ENCODE measurements at regions not wholly inside any gene's neighbourhood (a gene's known extent, or its start where the extent isn't known, plus 50 kb on each side); places are given as distances from the start of the nearest gene placed in this dataset.

- 20 to 23% methylated on average over 1 of the region's 1 CpG for WGBS, 2 donors
- Histone ChIP-seq H3K27ac (ENCODE audit: low read depth in 2 of 2, low read length in 1 of 2) (no peak overlapping the region), H3K4me1 (ENCODE audit: control insufficient read depth in 2 of 2, insufficient read depth in 2 of 2, low read length in 1 of 2) (no peaks in the 10 kb centered on the region), H3K9me3 (ENCODE audit: control insufficient read depth in 2 of 2, insufficient read depth in 1 of 2, low read depth in 1 of 2, low read length in 1 of 2) (peaks cover 0 to 2% of the 10 kb centered on the region in 2 donors), H3K36me3 (ENCODE audit: control insufficient read depth in 2 of 2, insufficient read depth in 2 of 2, low read length in 1 of 2) (no peaks in the 10 kb centered on the region), H3K4me3 (ENCODE audit: low read depth in 1 of 2, low read length in 2 of 2) (no peak overlapping the region), H3K27me3 (ENCODE audit: control insufficient read depth in 1 of 2, insufficient read depth in 2 of 2, low read length in 2 of 2) (no peaks in the 10 kb centered on the region)
Measured at GRCh38 chr1:30290581-30290980, 432.8 kb downstream of the MATN1 start.

- WGBS, 2 donors = 86 to 88% methylated on average over 8 of the region's 8 CpGs
Measured at GRCh38 chr1:30287976-30288375, 435.4 kb downstream of the MATN1 start.

GRCh38 chr1:30286988-30287839 lies 436.2 kb downstream of the MATN1 start:
- H3K4me1 ChIP-seq (ENCODE audit: control insufficient read depth in 2 of 2, insufficient read depth in 2 of 2, low read length in 1 of 2) = no peaks in the 10 kb centered on the region

More at GRCh38 chr1:30287976-30288375, 435.4 kb downstream of the MATN1 start:
- Histone ChIP-seq H3K4me3 (ENCODE audit: low read depth in 1 of 2, low read length in 2 of 2) (no peak overlapping the region), H3K4me1 (ENCODE audit: control insufficient read depth in 2 of 2, insufficient read depth in 2 of 2, low read length in 1 of 2) (no peaks in the 10 kb centered on the region), H3K36me3 (ENCODE audit: control insufficient read depth in 2 of 2, insufficient read depth in 2 of 2, low read length in 1 of 2) (no peaks in the 10 kb centered on the region), H3K27me3 (ENCODE audit: control insufficient read depth in 1 of 2, insufficient read depth in 2 of 2, low read length in 2 of 2) (no peaks in the 10 kb centered on the region), H3K9me3 (ENCODE audit: control insufficient read depth in 2 of 2, insufficient read depth in 1 of 2, low read depth in 1 of 2, low read length in 1 of 2) (no peaks in the 10 kb centered on the region), H3K27ac (ENCODE audit: low read depth in 2 of 2, low read length in 1 of 2) (no peak overlapping the region)

GRCh38 chr1:30286241-30286987 lies 437.0 kb downstream of the MATN1 start:
- 61 to 70% methylated on average over 13 of the region's 13 CpGs for WGBS, 2 donors
- no peaks in the 10 kb centered on the region for H3K4me1 ChIP-seq (ENCODE audit: control insufficient read depth in 2 of 2, insufficient read depth in 2 of 2, low read length in 1 of 2)
- H3K4me3 ChIP-seq (ENCODE audit: low read depth in 1 of 2, low read length in 2 of 2) = no peak overlapping the region
- H3K27me3 ChIP-seq (ENCODE audit: control insufficient read depth in 1 of 2, insufficient read depth in 2 of 2, low read length in 2 of 2) = no peaks in the 10 kb centered on the region
- H3K9me3 ChIP-seq (ENCODE audit: control insufficient read depth in 2 of 2, insufficient read depth in 1 of 2, low read depth in 1 of 2, low read length in 1 of 2) = no peaks in the 10 kb centered on the region
- H3K36me3 ChIP-seq (ENCODE audit: control insufficient read depth in 2 of 2, insufficient read depth in 2 of 2, low read length in 1 of 2) = no peaks in the 10 kb centered on the region
- H3K27ac ChIP-seq (ENCODE audit: low read depth in 2 of 2, low read length in 1 of 2) = no peak overlapping the region

More at GRCh38 chr1:30286988-30287839, 436.2 kb downstream of the MATN1 start:
- H3K9me3 ChIP-seq (ENCODE audit: control insufficient read depth in 2 of 2, insufficient read depth in 1 of 2, low read depth in 1 of 2, low read length in 1 of 2) = no peaks in the 10 kb centered on the region
- no peak overlapping the region for H3K4me3 ChIP-seq (ENCODE audit: low read depth in 1 of 2, low read length in 2 of 2)
- no peaks in the 10 kb centered on the region for H3K27me3 ChIP-seq (ENCODE audit: control insufficient read depth in 1 of 2, insufficient read depth in 2 of 2, low read length in 2 of 2)
- WGBS, 2 donors = 48 to 51% methylated on average over 6 of the region's 6 CpGs
- no peak overlapping the region for H3K27ac ChIP-seq (ENCODE audit: low read depth in 2 of 2, low read length in 1 of 2)
- H3K36me3 ChIP-seq (ENCODE audit: control insufficient read depth in 2 of 2, insufficient read depth in 2 of 2, low read length in 1 of 2) = no peaks in the 10 kb centered on the region

GRCh38 chr1:30285501-30285932 lies 437.9 kb downstream of the MATN1 start:
- 82 to 87% methylated on average over 12 of the region's 12 CpGs for WGBS, 2 donors
- no peaks in the 10 kb centered on the region for H3K36me3 ChIP-seq (ENCODE audit: control insufficient read depth in 2 of 2, insufficient read depth in 2 of 2, low read length in 1 of 2)
- no peaks in the 10 kb centered on the region for H3K27me3 ChIP-seq (ENCODE audit: control insufficient read depth in 1 of 2, insufficient read depth in 2 of 2, low read length in 2 of 2)
- no peaks in the 10 kb centered on the region for H3K9me3 ChIP-seq (ENCODE audit: control insufficient read depth in 2 of 2, insufficient read depth in 1 of 2, low read depth in 1 of 2, low read length in 1 of 2)
- no peak overlapping the region for H3K27ac ChIP-seq (ENCODE audit: low read depth in 2 of 2, low read length in 1 of 2)
- H3K4me3 ChIP-seq (ENCODE audit: low read depth in 1 of 2, low read length in 2 of 2) = no peak overlapping the region
- no peaks in the 10 kb centered on the region for H3K4me1 ChIP-seq (ENCODE audit: control insufficient read depth in 2 of 2, insufficient read depth in 2 of 2, low read length in 1 of 2)

- no peaks in the 10 kb centered on the region for H3K9me3 ChIP-seq (ENCODE audit: control insufficient read depth in 2 of 2, insufficient read depth in 1 of 2, low read depth in 1 of 2, low read length in 1 of 2)
- no peaks in the 10 kb centered on the region for H3K4me1 ChIP-seq (ENCODE audit: control insufficient read depth in 2 of 2, insufficient read depth in 2 of 2, low read length in 1 of 2)
- no peaks in the 10 kb centered on the region for H3K27me3 ChIP-seq (ENCODE audit: control insufficient read depth in 1 of 2, insufficient read depth in 2 of 2, low read length in 2 of 2)
- no peak overlapping the region for H3K4me3 ChIP-seq (ENCODE audit: low read depth in 1 of 2, low read length in 2 of 2)
- WGBS, 2 donors = 87 to 89% methylated on average over 17 of the region's 17 CpGs
- no peak overlapping the region for H3K27ac ChIP-seq (ENCODE audit: low read depth in 2 of 2, low read length in 1 of 2)
- no peaks in the 10 kb centered on the region for H3K36me3 ChIP-seq (ENCODE audit: control insufficient read depth in 2 of 2, insufficient read depth in 2 of 2, low read length in 1 of 2)
Measured at GRCh38 chr1:30284728-30285475, 438.5 kb downstream of the MATN1 start.

GRCh38 chr1:30284226-30284625 lies 439.2 kb downstream of the MATN1 start:
- Histone ChIP-seq H3K36me3 (ENCODE audit: control insufficient read depth in 2 of 2, insufficient read depth in 2 of 2, low read length in 1 of 2) (no peaks in the 10 kb centered on the region), H3K4me1 (ENCODE audit: control insufficient read depth in 2 of 2, insufficient read depth in 2 of 2, low read length in 1 of 2) (no peaks in the 10 kb centered on the region)
- 68 to 70% methylated on average over 4 of the region's 4 CpGs for WGBS, 2 donors

GRCh38 chr1:30283199-30283962 lies 440.0 kb downstream of the MATN1 start:
- H3K4me3 ChIP-seq (ENCODE audit: low read depth in 1 of 2, low read length in 2 of 2) = no peak overlapping the region
- no peaks in the 10 kb centered on the region for H3K9me3 ChIP-seq (ENCODE audit: control insufficient read depth in 2 of 2, insufficient read depth in 1 of 2, low read depth in 1 of 2, low read length in 1 of 2)
- 88 to 89% methylated on average over 8 of the region's 8 CpGs for WGBS, 2 donors
- no peaks in the 10 kb centered on the region for H3K4me1 ChIP-seq (ENCODE audit: control insufficient read depth in 2 of 2, insufficient read depth in 2 of 2, low read length in 1 of 2)
- H3K27me3 ChIP-seq (ENCODE audit: control insufficient read depth in 1 of 2, insufficient read depth in 2 of 2, low read length in 2 of 2) = no peaks in the 10 kb centered on the region
- H3K27ac ChIP-seq (ENCODE audit: low read depth in 2 of 2, low read length in 1 of 2) = no peak overlapping the region
- H3K36me3 ChIP-seq (ENCODE audit: control insufficient read depth in 2 of 2, insufficient read depth in 2 of 2, low read length in 1 of 2) = no peaks in the 10 kb centered on the region

More at GRCh38 chr1:30284226-30284625, 439.2 kb downstream of the MATN1 start:
- H3K27ac ChIP-seq (ENCODE audit: low read depth in 2 of 2, low read length in 1 of 2) = no peak overlapping the region
- H3K4me3 ChIP-seq (ENCODE audit: low read depth in 1 of 2, low read length in 2 of 2) = no peak overlapping the region
- H3K27me3 ChIP-seq (ENCODE audit: control insufficient read depth in 1 of 2, insufficient read depth in 2 of 2, low read length in 2 of 2) = no peaks in the 10 kb centered on the region
- H3K9me3 ChIP-seq (ENCODE audit: control insufficient read depth in 2 of 2, insufficient read depth in 1 of 2, low read depth in 1 of 2, low read length in 1 of 2) = no peaks in the 10 kb centered on the region

GRCh38 chr1:30280572-30280971 lies 442.8 kb downstream of the MATN1 start:
- Histone ChIP-seq H3K27ac (ENCODE audit: low read depth in 2 of 2, low read length in 1 of 2) (no peak overlapping the region), H3K4me1 (ENCODE audit: control insufficient read depth in 2 of 2, insufficient read depth in 2 of 2, low read length in 1 of 2) (no peaks in the 10 kb centered on the region), H3K4me3 (ENCODE audit: low read depth in 1 of 2, low read length in 2 of 2) (no peak overlapping the region), H3K27me3 (ENCODE audit: control insufficient read depth in 1 of 2, insufficient read depth in 2 of 2, low read length in 2 of 2) (no peaks in the 10 kb centered on the region), H3K9me3 (ENCODE audit: control insufficient read depth in 2 of 2, insufficient read depth in 1 of 2, low read depth in 1 of 2, low read length in 1 of 2) (no peaks in the 10 kb centered on the region), H3K36me3 (ENCODE audit: control insufficient read depth in 2 of 2, insufficient read depth in 2 of 2, low read length in 1 of 2) (no peaks in the 10 kb centered on the region)
- 92 to 93% methylated on average over 2 of the region's 2 CpGs for WGBS, 2 donors

All from esophagus (tissue), 2 donors.